Thyroid gland (tissue), 4 donors: ENCODE measurements at regions not wholly inside any gene's neighbourhood (a gene's known extent, or its start where the extent isn't known, plus 50 kb on each side); places are given as distances from the start of the nearest gene placed in this dataset.

Experiments used
- DNase-seq, 2 donors: peaks; one replicate each; pipeline ENCODE4 v3.0.0-alpha.2; 2019
- H3K27ac ChIP-seq, 3 donors: fragments of 200-600 bp; sonication (generic); 1 replicate in 2 of 3; 2 replicates in 1 of 3; pipeline ENCODE4 v1.5.1; 2016 to 2019; ENCODE audit warnings: mild to moderate bottlenecking in 1 of 3, moderate library complexity in 1 of 3
- H3K27me3 ChIP-seq: fragments of 200-600 bp; sonication (generic); one replicate; pipeline ENCODE4 v1.5.1; 2019
- H3K36me3 ChIP-seq, 2 donors: fragments of 200-600 bp; sonication (generic); one replicate each; pipeline ENCODE4 v1.5.1; 2016 to 2019
- H3K4me1 ChIP-seq, 2 donors: fragments of 200-600 bp; sonication (generic); one replicate each; pipeline ENCODE4 v1.5.1; 2017 to 2019
- H3K4me3 ChIP-seq, 3 donors: fragments of 200-600 bp; sonication (generic); replicated peaks in 1 of 3; 1 replicate in 2 of 3; 2 replicates in 1 of 3; pipeline ENCODE4 v1.5.1; 2016; ENCODE audit warnings: mild to moderate bottlenecking in 1 of 3
- H3K9me3 ChIP-seq: fragments of 200-600 bp; sonication (generic); one replicate; pipeline ENCODE4 v1.5.1; 2017
- CTCF ChIP-seq, 6 experiments: fragments of 200-600 bp in 3 of 6; fragments of 450-650 bp in 3 of 6; sonication (generic) in 3 of 6; IDR thresholded peaks; one replicate each; pipeline ENCODE4 v1.5.1; 2016 to 2019; ENCODE audit warnings: antibody characterized with exemption in 6 of 6, mild to moderate bottlenecking in 2 of 6, inconsistent platforms in 1 of 6, moderate library complexity in 1 of 6
- POLR2A ChIP-seq, 2 donors: fragments of 450-650 bp; IDR thresholded peaks; one replicate each; pipeline ENCODE4 v1.6.1; 2017; ENCODE audit warnings: antibody characterized with exemption in 2 of 2, mild to moderate bottlenecking in 2 of 2, moderate library complexity in 1 of 2
- WGBS, 2 donors: methylation state at CpG; one replicate each; pipeline ENCODE4 v1.1.5; 2017; 5-methylcytosine and 5-hydroxymethylcytosine counted together
- intact Hi-C: fragments of 100-400 bp; cut with DNase I; formaldehyde crosslinking; loops from one replicate; pipeline ENCODE4 v1.15.1; 2023

GRCh38 chr5:171570244-171570825, 150.9 kb downstream of the FGF18 start:
- Histone ChIP-seq H3K4me3 (no peak overlapping the region), H3K27me3 (no peaks in the 10 kb centered on the region), H3K27ac (no peak overlapping the region), H3K36me3 (no peaks in the 10 kb centered on the region), H3K9me3 (no peaks in the 10 kb centered on the region), H3K4me1 (no peaks in the 10 kb centered on the region)
- no peak for DNase-seq
- intact Hi-C loops = no loop called here
- TF ChIP-seq CTCF (IDR thresholded peaks at IDR 0.05) (no peak), POLR2A (IDR thresholded peaks at IDR 0.05) (no peak)
- whole genome bisulfite sequencing, 2 donors = 72 to 81% methylated on average over 2 of the region's 2 CpGs

GRCh38 chr5:171571663-171572062, 152.2 kb downstream of the FGF18 start:
- intact Hi-C loops = no loop called here
- Histone ChIP-seq H3K4me3 (no peak overlapping the region), H3K36me3 (no peaks in the 10 kb centered on the region), H3K4me1 (no peaks in the 10 kb centered on the region), H3K9me3 (no peaks in the 10 kb centered on the region), H3K27ac (no peak overlapping the region), H3K27me3 (no peaks in the 10 kb centered on the region)
- TF ChIP-seq POLR2A (IDR thresholded peaks at IDR 0.05) (no peak), CTCF (IDR thresholded peaks at IDR 0.05) (no peak)
- 49 to 74% methylated on average over 3 of the region's 3 CpGs for WGBS, 2 donors
- no peak for DNase-seq

- Histone ChIP-seq H3K9me3 (no peaks in the 10 kb centered on the region), H3K4me3 (no peak overlapping the region), H3K27me3 (no peaks in the 10 kb centered on the region), H3K27ac (no peak overlapping the region), H3K4me1 (peaks cover 2 to 5% of the 10 kb centered on the region in 2 donors), H3K36me3 (no peaks in the 10 kb centered on the region)
- 95 to 96% methylated on average over 2 of the region's 2 CpGs for WGBS, 2 donors
- intact Hi-C loops = no loop called here
- DNase-seq = no peak
- TF ChIP-seq CTCF (IDR thresholded peaks at IDR 0.05) (no peak), POLR2A (IDR thresholded peaks at IDR 0.05) (no peak)
Observed at GRCh38 chr5:171573021-171573420, 153.6 kb downstream of the FGF18 start.

- H3K4me3 ChIP-seq = no peak overlapping the region
- H3K9me3 ChIP-seq = no peaks in the 10 kb centered on the region
- DNase-seq = no peak
- H3K4me1 ChIP-seq = peaks cover 8 to 12% of the 10 kb centered on the region in 2 donors
- TF ChIP-seq CTCF (IDR thresholded peaks at IDR 0.05) = no peak
- TF ChIP-seq POLR2A (IDR thresholded peaks at IDR 0.05) = no peak
- WGBS, 2 donors = 84 to 88% methylated on average over 8 to 16 of the region's 17 CpGs
- no peaks in the 10 kb centered on the region for H3K36me3 ChIP-seq
- intact Hi-C loops = no loop called here
- H3K27ac ChIP-seq = no peak overlapping the region
- H3K27me3 ChIP-seq = no peaks in the 10 kb centered on the region
Observed at GRCh38 chr5:171573451-171574225, 154.2 kb downstream of the FGF18 start.

- Histone ChIP-seq H3K27me3 (no peaks in the 10 kb centered on the region), H3K27ac (no peak overlapping the region), H3K4me1 (peaks cover 10 to 18% of the 10 kb centered on the region in 2 donors), H3K9me3 (no peaks in the 10 kb centered on the region), H3K4me3 (no peak overlapping the region), H3K36me3 (no peaks in the 10 kb centered on the region)
- DNase-seq = no peak
- intact Hi-C loops = no loop called here
- WGBS, 2 donors = 66 to 81% methylated on average over 4 of the region's 4 CpGs
- TF ChIP-seq CTCF (IDR thresholded peaks at IDR 0.05) = no peak
- no peak for TF ChIP-seq POLR2A (IDR thresholded peaks at IDR 0.05)
Observed at GRCh38 chr5:171574376-171574775, 154.9 kb downstream of the FGF18 start.
